GM21447 (cell line): ENCODE measurements at regions not wholly inside any gene's neighbourhood (a gene's known extent, or its start where the extent isn't known, plus 50 kb on each side); places are given as distances from the start of the nearest gene placed in this dataset.
"Not testable (repeated sequence)": the region's sequence is repeated elsewhere in the genome, so short reads cannot be mapped to it uniquely, and the experiment has no call there.

Source experiments
- ATAC-seq: cut with Tn5 transposase; IDR thresholded peaks from one replicate; pipeline ENCODE4 v1.9.1; 2021; ENCODE audit not compliant: unreplicated experiment

DNA sequence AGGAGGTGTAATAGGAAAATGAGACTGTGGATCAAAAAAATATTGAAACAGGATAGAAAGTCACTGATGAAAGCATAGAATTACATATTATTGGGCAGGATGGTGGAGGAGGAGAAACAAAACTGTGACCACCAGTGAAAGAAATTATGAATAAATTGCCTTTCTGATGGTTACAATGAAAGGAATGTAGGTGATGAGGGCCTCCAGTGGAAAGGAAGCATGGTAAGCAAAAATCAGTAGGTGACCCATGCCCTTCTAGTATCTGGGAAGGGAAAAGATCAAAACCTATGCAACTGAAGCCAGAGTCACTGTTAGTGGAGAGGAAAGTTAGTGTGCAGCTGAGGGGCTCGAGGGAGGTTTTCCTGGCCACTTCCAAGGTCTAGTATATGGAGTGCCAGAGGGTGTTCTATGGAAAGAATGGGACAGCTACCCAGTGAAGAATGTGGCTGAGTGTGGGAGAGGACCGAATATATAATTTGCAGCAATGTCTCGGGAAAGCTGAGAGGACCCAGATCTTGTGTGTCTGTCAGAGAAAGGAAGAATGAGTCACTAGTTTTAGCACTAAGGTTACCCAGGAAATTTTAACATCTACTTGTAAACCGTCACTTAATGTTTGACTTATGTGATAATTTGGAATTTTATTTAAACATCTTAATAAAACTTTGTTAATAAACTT lies 146.2 kb downstream of the NFKBIZ start:
- no peak for ATAC-seq

DNA sequence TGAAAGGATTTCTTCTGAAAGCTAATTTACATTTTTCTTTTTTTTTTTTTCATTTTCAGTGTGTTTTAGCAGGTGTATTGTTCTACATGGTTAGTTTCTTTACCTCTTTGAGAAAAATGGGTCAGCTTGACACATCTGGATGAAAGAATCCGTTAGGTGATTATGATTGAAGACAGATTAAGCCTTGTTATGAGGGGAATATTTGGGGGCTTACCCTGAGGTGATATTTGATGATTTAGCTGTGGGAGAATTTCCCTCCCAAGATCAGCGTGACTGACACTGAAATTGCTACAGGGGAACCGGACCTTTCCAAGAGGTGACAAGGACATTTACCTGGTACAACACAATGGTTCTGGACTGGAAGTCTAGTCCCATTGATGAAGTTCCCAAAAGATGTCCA lies 147.5 kb downstream of the NFKBIZ start:
- no peak for ATAC-seq

DNA sequence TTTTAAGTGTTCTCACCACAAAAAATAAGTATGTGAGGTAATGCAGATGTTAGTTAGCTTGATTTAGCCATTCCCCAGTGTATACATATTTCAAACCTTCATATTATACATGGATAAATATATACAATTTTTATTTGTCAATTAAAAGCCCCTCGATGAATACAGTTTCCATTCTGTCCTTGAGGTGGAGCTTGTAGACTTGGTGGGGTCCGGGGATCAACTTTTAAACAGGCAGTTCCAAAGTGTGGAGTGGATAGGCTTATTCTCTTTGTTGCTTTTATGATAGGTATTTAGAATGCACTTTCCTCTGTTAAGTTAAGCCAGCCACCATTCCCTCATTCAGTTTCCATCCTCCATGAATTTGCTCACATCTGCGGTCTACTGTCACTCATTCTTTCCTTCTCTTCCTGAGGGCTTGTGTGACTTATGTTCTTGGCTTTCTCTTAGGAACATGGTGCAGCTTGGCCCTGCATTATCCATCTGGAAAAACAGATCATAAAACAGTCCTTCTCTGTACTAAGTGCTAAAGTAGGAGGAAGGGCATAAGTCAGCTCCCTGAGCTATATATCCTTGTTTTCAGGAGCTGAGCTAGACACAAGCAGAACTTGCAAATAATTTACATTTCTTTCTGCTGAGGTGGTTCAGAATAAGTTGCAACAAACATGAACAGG lies 149.1 kb downstream of the NFKBIZ start:
- ATAC-seq, result no peak

DNA sequence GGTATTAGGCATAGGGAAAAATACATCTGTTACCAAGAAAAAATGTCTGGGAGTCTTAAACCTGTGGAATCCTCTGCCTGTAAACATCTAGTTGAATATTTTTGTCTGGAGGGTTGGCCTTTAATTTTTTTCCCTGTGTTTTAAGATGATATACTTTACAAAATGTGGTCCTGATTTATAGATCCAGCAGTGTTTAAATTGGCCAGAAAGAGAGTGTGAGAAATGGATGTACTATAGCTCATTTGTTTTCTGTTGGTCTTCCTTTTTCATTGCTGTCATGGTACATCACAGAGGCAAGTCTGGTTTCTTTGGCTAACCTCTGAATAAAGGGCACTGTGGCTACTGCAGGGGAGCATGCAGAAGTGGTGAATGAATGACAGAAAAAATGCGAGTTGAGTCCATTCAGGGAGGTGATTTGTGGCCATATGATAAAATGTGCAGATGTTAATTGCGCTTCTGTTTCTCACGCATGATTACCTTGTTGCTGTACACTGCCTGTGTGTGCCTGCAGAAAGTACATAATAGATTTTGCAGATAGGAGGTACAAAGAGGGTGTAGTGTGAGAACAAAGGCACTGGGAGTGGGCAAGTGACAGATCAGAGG lies 150.0 kb downstream of the NFKBIZ start:
- ATAC-seq, result no peak

DNA sequence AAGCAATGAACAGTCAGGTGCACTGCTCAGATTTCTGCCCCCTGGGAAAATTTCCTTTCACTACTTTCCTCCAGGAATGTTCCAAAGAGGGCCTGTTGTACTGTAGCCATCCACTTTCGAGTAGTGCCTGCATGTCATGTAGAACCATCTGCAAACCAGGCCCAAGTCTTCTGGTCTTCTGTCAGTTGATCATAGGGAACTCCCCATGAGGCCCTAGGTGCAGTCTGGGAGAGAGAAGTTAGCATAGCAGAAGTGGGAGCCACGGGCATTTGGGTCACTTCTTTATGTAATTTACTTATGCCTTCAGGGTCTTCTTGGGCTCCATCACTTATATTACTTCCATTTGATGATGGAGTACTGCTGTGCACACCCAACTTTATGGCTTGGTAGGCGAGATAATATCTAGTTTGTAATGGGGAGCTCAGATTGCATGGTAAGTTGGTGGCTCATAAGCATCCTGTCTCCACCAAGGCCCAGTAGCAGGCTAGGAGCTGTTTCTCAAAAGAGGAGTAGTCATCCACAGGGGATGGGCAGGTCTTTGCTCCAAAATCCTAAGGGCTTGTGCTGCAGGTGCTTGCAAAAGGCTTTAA lies 151.4 kb downstream of the NFKBIZ start:
- ATAC-seq, result no peak

DNA sequence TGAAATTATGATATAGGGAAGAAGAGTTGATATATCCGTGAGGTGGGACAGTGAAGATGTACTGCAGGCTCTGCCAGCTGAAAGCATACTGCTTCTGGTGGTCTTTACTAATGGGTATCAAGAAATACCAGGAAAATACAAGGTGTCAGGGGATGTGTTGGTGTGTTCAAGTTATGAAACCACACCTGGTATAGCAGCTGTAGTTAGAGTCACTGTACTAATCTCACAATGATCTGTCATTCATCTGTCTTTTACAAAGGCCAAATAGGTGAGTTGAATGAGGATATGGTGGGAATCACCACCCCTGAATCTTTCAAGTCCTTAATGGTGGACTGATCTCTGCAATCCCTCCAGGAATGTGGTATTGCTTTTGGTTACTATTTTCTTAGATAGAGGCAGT lies 152.7 kb downstream of the NFKBIZ start:
- ATAC-seq, result no peak

DNA sequence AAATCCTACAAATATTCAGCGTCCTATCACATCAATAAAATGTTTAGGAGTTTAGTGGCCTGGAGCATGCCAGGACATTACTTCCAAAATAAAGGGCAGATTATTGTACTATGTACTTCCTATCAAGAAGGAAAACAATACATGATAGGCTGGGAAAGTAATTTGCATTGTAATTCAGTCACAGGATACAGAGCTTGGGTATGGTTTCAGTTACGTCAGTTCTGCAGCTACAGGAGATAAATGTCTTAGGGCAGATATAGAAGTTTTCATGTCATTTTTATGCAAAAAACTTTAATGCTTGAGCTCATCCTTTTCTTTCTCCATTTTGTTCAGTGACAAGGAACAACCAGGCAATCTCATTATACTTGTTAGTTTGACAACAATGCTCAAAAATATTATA lies 155.2 kb downstream of the NFKBIZ start:
- no peak for ATAC-seq

DNA sequence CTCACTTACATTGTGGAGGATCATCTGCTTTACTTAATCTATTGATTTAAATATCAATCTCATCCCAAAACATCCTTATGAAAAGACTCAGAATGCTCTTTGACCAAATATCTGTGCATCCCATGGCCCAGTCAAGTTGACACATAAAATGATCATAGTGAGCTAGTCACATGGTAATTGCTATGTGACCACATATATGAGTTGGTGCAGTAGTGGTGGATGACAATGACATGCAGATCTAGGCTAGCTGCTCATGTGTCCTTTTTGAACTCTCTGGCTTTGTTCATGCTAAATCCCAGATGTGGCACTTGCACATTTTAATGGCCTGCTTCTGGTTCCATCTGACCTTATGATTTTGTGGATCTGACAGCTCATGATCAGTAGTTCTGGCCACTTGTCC lies 156.2 kb downstream of the NFKBIZ start:
- no peak for ATAC-seq

DNA sequence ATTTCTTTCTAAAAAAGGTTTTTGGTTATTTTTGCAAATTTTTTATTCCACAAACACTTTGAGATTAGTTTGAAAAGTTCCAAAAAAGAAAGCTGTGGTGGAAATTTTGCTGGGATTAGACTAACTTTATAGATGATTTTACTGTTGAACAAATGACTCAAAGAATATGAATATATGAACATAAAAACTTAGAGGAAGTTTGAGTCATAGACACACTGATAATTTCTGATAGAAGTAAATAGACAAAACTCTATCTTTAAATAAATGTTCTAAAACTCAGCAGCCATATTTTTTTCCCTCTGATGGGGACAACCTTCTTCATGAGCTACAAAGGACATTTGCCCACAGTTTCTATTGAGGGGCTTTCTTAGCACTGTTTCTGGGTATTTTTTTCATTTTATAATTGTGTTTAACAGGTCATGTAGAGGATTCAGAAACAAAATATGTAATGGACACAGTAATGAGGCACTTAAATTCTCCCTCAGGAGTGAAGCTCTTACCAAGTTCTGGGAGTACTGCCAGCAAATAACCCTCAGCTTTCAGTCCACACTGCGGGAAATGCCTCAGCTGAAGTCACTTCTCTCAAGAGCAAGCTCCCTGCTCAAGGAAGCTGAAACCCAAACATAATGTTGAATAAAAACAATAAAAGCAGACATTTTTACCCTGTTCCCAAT lies 157.6 kb downstream of the NFKBIZ start:
- no peak for ATAC-seq

DNA sequence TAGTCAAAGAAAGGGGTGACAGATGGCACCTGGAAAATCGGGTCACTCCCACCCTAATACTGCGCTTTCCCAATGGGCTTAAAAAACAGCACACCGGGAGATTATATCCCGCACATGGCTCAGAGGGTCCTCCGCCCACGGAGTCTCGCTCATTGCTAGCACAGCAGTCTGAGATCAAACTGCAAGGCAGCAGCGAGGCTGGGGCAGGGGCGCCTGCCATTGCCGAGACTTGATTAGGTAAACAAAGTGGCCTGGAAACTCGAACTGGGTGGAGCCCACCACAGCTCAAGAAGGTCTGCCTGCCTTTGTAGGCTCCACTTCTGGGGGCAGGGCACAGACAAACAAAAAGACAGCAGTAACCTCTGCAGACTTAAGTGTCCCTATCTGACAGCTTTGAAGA lies 159.1 kb downstream of the NFKBIZ start:
- not testable (repeated sequence) for ATAC-seq

DNA sequence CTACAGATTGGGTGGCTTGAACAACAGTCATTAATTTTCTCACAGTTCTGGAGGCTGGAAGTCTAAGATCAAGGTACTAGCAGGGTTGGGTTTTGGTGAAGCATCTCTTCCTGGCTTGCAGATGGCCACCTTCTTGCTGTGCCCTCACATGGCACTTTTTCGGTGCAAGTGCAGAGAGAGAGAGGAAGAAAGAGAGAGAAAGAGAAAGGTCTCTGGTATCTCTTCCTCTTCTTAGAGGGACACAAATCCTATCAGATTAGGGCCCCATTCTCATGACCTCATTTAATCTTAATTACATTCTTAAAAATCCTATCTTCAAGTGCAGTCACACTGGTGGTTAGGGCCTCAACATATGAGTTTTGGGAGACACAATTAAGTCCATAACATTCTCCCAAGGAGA lies 167.1 kb downstream of the NFKBIZ start:
- no peak for ATAC-seq

DNA sequence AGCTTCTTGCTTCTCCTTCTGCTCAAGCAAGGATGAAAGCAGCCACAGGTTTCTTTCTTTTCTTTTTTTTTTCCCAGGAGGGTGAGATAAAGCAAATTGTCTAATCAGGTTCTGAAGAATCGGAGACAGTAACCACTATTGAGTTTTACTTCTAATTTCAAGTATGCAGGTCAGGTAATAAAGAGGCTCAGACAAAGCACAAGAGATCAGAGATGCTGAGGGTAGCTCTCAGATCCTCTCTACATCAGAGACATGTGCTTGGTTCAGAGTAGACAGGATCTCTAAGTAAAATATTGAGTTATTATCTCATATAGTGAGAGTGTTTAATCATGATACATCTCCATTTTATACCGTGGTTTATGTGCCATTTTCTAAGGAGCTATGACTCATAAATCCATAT lies 168.5 kb downstream of the NFKBIZ start:
- ATAC-seq, result no peak

DNA sequence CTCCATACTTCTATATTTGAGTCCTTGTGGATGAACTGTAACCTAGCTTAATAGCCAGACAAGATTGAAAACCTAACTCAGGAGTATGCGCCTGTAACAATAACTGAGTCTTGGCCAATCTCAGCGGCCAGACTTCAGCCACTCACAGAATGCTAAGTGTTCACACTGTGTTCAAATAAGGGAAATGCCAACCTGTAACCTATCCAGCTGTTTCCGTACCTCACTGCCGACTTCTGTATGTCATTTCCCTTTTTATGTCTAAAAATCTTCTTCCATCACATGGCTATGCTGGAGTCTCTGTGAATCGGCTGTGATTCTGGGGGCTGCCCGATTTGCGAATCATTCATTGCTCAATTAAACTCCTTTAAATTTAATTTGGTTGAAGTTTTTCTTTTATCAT lies 169.2 kb downstream of the NFKBIZ start:
- no peak for ATAC-seq

DNA sequence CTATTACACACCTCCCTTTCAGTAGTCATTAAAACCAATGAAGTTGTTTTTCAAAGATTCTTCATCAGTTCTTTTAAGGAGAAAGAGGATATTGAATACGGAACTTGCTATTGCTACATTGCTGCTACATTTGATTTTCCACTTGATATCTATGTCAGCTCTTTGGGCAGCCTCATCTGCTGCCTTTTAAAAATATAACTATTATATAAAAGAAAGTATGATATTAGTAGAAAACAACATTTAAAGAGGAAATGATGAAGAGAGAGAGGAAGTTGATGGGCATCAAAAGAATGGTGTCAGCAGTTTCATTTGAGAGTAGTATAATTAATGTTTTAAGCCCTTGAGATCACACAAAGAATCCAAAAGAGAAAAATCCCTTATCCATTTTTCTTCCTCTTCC lies 171.4 kb downstream of the NFKBIZ start:
- no peak for ATAC-seq

DNA sequence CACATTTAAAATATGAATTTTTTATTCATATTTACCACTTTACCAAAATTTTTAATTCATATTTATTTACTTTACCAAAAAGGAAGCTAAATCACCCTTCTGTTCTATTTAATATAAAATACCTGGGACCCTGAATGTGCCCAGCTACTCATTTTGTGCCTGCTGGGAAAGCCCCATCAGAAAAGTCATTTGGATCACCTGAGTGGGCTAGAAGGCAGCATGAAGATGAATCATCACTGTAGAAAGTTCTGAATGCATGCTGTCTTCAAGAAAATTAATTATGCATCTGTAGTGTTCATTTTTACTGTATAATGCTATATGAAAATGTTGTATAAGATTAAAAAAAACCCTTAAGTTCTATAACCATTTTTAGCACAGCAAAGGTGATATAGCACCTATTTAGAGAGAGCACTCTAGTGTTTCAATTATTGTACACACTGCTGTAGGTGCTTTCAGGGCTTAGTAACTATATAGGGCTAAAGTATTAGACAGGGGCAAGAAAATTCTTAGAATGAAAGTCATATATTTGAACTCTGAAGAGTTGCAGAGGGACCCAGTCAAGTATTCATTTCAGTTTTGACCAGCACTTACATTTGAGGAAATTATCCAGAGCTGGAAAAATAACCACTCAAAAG lies 175.1 kb downstream of the NFKBIZ start:
- ATAC-seq, result no peak

DNA sequence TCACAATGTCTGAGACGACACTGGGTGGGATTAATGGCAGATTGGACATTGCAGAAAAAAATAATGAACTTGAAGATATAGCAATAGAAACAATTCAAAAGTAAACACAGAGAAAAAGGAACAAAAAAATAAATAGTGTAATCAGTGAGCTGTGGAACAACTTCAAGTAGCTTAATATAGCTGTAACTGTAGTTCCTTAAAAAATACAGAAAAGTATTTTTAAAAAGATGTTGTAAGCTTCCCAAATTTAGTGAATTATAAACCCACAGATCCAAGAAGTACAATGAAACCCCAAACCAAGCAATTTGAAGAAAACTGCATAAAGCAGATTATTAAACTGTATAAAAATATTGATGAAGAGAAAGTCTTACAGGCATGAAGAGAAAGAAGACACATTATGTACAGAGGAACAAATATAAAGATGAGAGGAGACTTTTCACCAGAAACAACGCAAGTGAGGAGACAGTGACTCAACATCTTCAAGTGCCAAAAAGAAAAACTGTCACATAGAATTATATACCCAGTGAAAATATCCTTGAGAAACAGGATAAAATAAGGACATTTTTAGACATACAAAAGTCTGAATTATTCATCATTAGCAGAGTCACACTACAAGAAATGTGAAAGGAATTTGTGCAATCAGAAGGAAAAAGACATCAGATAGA lies 176.4 kb downstream of the NFKBIZ start:
- ATAC-seq, result no peak

DNA sequence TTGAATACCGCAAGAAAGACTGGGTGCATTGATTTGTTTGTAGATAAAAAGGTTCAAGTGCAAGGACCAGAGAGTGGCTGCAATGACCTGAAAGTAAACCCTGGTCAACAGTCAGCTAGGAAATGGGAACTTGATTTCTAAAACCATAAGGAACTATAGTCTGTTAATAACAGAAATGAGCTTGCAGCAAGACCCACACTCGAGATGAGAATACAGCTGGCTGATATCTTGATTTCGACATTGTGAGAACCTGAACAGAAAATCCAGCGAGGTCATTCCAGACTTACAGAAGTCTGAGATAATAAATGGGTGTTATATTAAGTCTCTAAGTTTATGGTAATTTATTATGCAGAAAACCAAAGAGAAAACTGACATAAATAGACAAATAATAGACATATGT lies 177.3 kb downstream of the NFKBIZ start:
- ATAC-seq, result no peak

DNA sequence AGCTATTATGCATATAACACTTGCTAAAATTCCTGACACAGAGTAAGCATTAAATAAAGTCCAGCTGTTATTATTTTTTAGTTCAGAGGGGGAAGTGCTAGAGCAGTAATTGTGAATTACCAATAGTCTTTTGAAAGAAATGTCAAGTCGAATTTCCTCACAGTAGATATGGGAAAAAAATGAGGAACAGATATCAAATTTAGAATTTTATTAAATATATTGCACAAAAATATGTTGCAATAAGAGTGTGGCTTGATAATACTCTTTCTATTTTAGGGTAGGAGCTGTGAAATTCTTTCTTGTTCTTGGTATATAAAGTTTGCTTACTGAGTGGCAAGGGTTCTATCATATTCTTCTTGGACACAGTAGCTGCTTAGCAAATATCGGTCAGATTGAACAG lies 181.3 kb downstream of the NFKBIZ start:
- ATAC-seq, result no peak

DNA sequence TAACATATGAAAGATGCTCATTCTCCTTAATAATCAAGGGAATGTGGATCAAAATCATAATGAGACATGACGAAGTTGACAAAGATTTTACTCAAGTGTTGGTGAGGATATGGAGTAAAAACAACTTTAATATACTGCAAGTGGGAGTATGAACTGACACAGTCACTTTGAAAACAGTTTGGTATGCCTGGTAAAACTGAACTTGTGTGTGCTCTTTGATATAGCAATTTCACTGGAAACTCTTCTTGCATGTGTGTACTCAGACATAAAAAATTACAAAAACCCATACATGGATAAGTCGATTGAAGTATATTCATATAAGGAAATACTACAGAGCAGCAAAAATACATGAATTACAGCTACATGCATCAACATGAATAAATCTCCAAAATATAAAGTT lies 182.5 kb downstream of the NFKBIZ start:
- no peak for ATAC-seq

DNA sequence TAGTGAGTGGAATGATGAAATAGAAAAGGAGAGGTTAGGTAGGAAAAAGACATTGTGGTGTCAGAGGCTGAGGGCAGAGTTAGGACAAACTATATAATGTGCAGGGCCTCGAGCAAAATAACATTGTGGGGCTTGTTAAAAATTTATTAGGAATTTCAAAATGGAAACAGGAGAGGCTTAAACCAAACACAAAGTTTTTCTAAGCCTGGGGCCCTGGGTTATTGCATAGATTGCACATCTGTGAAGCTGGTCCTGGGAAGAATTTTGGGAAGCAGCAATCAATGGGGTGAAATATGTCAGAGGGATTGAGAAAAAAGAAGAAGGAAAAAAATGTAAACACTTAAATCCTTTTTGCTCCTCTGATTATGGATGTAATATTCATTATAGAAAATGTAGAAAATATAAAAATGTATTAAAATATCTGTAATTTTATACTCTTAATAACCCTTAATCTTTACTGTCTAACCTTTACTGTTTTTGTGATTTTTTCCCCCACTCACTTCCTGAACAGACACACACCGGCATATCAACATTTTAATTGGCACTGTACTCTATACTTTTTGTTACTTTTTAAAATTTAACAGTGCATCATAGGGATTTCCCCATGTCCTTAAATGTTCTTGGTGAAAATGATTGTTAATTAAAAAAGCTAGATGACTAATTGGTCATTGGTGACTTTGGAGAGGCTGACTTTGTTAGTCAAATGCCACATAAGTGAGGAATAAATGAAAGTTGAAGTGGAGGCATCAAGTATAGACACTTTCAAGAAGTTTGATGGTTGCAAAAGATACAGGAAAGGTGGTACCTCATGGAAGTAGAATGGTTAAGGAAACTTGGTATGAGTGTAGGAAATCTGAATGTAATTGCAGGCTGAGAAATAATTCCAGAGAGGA lies 183.4 kb downstream of the NFKBIZ start:
- ATAC-seq, result no peak
